K562 (cell line): ENCODE measurements at regions not wholly inside any gene's neighbourhood (a gene's known extent, or its start where the extent isn't known, plus 50 kb on each side); places are given as distances from the start of the nearest gene placed in this dataset.

Experiments used
- BHLHE40 ChIP-seq: IDR thresholded peaks from 2 replicates; pipeline ENCODE4 v1.6.1; 2011; ENCODE audit warnings: low read length, improper control_type of control experiment
- EWSR1 ChIP-seq: fragments of 450-650 bp; IDR thresholded peaks from 2 replicates; pipeline ENCODE4 v1.6.1; 2018; ENCODE audit warnings: borderline replicate concordance, mild to moderate bottlenecking, low read depth, moderate library complexity; ENCODE audit not compliant: partially characterized antibody
- KDM4B ChIP-seq, 2 experiments: fragments of 450-650 bp in 1 of 2; sonication (generic) in 1 of 2; IDR thresholded peaks; 2 replicates each; pipeline ENCODE4 v1.6.1; 2016 to 2017; ENCODE audit warnings: borderline replicate concordance in 2 of 2, antibody characterized with exemption in 1 of 2, low read depth in 1 of 2, mild to moderate bottlenecking in 1 of 2
- KLF10 ChIP-seq: fragments of 250-450 bp; sonication (Bioruptor Pico); IDR thresholded peaks from 2 replicates; pipeline ENCODE4 v1.6.1; 2021; ENCODE audit warnings: matching md5 sums
- MCM5 ChIP-seq: fragments of 450-650 bp; IDR thresholded peaks from 2 replicates; pipeline ENCODE4 v1.6.1; 2016; ENCODE audit warnings: low read depth
- ZNF311 ChIP-seq: fragments of 250-450 bp; sonication (Bioruptor Pico); IDR thresholded peaks from 2 replicates; pipeline ENCODE4 v1.4.0; 2020; ENCODE audit warnings: mild to moderate bottlenecking, moderate library complexity
- TF ChIP-seq, protein P1 (sequence below), 3 experiments: IDR thresholded peaks in 2 of 3; conservative IDR thresholded peaks in 1 of 3; 2 replicates each; pipeline ENCODE4 v1.5.1; 2011 to 2012; ENCODE audit warnings: low read length in 3 of 3, mild to moderate bottlenecking in 3 of 3, control low read depth in 2 of 3, improper control_type of control experiment in 1 of 3, inconsistent platforms in 1 of 3, low read depth in 1 of 3, mixed read lengths in 1 of 3, moderate library complexity in 1 of 3; ENCODE audit not compliant: insufficient read depth in 2 of 3

DNA sequence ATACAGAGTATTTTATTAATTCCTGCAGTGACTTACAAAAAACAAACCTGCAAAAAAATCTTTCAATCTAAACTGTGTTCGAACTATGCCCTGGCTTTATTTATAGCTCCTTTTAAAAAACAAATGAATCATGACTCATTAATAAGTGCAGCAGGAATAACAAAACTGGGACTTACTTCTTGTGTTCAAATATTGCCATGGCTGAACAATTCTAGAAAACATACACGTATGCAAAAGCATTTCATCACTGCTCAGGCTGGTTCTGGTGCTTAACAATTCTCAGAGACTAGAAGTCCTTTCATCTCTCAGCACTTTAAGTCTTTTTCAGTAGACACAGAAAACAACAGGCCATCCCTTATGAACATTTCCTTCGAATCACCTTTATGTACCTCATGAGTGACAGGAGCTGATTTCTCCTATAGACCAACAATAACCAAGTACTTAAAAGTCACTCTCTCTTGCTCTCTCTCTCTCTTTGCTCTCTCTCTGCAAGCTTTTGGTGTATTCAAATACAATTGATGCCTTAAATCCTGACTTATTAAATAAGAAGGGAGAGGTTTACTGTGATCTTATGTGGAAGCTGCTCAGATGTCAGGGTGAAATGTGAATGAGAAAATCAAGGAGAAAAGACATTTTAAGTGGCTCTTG lies 268.8 kb downstream of the TTC8 start:
- TF ChIP-seq ZNF311 (no peak), EWSR1 (no peak), KDM4B (IDR thresholded peaks at IDR 0.05; ENCODE audit: borderline replicate concordance in 2 of 2, low read depth in 1 of 2) (no peak), MCM5 (no peak), BHLHE40 (no peak), KLF10 (CRISPR knock-in tag) (no peak)
- TF ChIP-seq, protein P1, sequence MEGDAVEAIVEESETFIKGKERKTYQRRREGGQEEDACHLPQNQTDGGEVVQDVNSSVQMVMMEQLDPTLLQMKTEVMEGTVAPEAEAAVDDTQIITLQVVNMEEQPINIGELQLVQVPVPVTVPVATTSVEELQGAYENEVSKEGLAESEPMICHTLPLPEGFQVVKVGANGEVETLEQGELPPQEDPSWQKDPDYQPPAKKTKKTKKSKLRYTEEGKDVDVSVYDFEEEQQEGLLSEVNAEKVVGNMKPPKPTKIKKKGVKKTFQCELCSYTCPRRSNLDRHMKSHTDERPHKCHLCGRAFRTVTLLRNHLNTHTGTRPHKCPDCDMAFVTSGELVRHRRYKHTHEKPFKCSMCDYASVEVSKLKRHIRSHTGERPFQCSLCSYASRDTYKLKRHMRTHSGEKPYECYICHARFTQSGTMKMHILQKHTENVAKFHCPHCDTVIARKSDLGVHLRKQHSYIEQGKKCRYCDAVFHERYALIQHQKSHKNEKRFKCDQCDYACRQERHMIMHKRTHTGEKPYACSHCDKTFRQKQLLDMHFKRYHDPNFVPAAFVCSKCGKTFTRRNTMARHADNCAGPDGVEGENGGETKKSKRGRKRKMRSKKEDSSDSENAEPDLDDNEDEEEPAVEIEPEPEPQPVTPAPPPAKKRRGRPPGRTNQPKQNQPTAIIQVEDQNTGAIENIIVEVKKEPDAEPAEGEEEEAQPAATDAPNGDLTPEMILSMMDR (IDR thresholded peaks at IDR 0.05 in 2 of 3, conservative IDR thresholded peaks at IDR 0.05 in 1 of 3; ENCODE audit: insufficient read depth in 2 of 3, low read depth in 1 of 3, low read length in 3 of 3), result no peak
